Activated CD4-positive, alpha-beta T cell treated with anti-CD3 and anti-CD28 coated beads for 4 hours (primary cell): ENCODE measurements at regions not wholly inside any gene's neighbourhood (a gene's known extent, or its start where the extent isn't known, plus 50 kb on each side); places are given as distances from the start of the nearest gene placed in this dataset.

Source experiments
- DNase-seq, 2 donors: peaks; one replicate each; pipeline ENCODE4 v3.0.0-alpha.2; 2020

DNA sequence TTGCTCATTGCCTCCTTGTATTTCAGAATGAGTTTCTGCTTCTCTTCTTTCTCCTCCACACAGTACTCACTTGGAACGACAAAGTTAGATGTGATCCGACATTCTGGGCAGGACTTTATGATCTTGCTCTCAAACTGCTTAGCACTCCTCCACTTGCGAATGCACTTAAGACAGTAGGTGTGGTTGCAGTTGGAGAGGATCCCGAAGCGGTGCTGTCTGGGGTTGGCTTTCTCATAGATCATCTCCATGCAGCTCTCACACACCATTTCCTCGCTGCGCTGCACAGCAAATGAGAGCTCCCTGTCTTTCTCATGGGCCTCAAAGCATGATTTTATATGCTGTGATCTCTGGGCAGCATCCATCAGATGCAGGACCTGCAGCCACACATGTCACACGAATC lies 245.7 kb downstream of the C12orf50 start:
- DNase-seq, result no peak

DNA sequence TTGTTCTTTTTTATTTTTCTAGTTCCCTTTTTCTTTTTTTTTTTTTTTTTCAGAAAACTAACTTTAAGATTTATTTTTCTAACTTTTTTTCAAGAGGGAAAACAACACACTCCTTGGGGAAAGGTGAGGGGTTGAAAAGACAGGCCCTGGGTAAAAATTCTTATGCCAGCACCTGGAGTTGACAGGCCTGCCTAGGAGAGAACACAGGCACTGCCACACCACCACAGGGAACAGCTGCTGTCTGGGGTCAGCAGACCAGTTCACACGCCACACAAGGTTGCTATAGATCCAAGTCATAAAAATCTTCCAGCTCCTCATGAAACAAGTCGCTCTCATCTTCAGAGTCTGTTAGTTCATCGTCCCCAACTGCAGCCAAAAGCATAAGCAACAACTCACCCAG lies 246.4 kb downstream of the C12orf50 start:
- no peak for DNase-seq

DNA sequence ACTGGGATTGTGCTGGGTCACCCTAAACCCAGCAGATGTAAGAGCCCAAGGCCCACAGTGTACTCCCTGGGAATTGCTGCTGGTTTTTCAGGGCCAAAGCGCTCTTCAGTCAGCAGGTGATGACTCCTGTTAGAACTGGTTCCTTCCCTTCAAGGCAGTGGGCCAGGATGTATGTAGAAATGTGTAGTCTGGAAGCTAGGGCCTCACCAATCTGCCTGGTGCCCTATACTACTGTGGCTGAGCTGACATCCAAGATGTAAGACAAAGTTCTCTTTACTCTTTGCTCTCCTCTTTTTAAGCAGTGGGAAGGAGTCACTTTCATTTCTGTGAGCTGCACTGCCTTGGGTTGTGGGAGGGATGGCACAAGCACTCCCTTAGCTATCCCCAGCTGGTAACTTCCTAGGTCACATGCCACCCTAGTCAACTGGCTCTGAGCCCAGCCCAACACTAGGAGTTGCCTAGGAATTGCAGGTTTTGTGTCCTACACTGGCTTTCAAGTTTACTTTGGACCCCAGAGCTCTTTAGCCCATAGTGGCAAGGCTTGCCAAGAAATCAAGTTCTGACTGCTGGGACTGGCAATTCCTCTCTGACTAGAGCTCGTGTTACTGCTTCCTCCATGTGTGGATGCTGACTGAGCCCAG lies 249.2 kb downstream of the C12orf50 start:
- no peak for DNase-seq

DNA sequence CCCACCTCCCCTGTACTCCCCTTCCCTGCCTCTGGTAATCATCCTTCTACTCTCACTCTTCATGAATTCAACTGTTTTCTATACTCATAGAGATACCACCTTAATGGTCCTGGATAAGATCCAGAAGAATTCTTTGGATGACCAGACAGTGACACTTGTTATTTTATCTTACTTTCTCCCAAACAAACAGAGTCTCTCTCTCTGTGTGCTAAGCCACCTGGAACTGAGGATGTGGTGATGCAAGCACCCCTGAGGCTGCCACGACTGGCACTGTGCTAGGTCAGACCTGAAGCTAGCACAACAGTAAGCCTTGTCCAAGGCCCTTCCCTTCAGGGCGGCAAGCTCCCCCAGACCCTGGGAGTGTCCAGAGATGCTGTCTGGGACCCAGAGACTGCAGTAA lies 250.2 kb downstream of the C12orf50 start:
- DNase-seq, result no peak

DNA sequence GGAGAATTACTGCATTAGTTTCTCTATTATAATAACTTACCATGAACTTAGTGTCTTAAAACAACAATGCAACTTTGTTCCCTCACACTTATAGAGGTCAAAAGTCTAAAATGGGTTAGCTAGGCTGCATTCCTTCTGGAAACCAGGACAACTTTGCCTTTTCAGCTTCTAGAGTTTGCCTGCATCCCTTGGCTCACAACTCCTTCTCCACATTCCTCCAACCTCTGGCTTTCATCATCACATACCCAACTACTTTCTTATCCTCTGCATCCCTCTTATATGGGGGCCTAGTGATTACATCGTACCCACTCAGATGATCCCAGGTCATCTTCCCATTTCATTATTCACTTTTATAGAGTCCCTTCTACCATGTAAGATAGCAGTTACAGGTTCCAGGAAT lies 251.1 kb downstream of the C12orf50 start:
- DNase-seq, result no peak

DNA sequence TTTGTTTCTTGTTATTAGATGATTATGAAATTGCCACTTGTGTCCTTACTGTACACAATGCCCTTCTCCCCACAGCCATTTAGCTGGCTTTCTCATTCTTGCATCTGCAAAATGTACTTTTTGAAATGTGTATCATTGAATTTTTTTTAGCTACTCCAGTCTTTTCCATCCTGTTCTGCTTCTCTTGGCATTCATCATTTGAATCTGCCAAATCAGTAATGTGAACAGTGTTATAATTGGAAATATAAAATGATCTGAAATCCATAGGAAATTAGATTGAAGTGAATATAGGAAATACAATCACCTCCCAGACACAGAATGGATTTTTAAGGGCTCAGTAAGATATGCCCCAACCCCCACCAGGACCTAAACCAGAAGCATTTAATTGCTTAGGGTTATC lies 253.4 kb downstream of the C12orf50 start:
- no peak for DNase-seq

DNA sequence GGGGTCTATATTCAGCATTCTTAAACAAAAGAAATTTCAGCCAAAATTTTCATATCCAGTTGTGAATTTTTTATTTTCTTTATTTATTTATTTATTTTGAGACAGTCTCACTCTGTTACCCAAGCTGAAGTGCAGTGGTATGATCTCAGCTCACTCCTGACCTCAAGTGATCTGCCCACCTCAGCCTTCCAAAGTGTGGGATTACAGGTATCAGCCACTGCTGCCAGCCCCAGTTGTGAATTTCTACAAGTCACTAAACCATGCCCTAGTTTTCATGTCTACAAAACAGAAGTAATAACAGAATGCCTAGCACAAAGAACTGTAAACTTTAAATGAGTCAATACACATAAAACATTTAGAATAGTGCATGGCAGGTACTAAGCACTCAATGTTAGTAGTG lies 254.2 kb downstream of the C12orf50 start:
- DNase-seq, result no peak

DNA sequence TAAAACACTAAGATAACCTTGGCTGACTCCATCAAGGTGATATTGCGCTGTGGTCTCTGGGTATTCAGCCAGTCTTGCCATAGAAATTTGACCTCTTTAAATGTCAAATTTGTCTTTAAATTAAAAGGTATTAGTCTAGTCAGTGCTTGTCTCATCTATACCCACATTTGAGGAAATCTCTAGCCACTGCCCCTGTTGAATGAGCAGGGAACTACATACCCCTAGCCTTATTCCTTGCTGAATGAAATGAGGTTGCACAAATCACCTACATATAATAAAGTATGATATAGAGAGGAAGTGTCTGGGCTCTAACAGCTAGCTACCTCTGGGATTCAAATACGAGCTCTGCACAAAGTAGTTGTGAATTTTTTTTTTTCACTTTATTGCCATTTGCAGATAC lies 256.8 kb downstream of the C12orf50 start:
- DNase-seq, result no peak

DNA sequence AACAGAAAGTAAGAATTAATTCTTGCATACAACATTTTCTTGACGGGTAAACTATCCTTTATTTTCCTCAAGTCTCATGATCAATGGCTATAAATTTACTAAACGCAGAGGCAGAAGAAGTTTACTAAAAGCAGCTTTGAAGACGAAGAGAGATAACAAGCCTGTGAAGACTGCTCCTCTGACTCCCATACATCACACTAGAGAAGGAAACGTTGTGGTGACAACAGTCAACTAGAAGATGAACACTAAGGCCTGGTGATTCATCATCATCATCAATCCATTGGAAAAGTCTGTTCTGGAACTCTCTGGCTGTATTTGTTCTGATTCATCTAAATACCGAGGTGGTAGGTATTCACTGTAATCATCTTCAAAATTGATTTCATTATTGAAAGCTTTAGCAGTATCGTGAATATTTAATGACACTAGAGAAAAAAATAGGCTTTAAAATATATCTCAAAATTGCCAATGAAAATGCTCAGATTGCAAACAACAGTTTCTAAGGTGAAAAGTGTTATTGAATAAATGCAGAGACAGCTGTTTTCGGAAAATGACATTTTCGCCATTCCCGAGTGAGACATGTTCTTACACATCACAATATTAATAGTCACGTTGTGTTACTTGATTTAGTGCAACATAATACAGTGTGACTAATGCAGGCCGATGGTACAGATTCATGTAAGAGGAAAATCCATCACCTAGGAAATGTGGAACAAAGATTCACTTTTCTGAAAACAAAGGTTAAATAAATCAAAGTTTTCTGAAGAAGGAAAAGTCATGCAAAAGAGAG lies 260.5 kb downstream of the C12orf50 start:
- no peak for DNase-seq

DNA sequence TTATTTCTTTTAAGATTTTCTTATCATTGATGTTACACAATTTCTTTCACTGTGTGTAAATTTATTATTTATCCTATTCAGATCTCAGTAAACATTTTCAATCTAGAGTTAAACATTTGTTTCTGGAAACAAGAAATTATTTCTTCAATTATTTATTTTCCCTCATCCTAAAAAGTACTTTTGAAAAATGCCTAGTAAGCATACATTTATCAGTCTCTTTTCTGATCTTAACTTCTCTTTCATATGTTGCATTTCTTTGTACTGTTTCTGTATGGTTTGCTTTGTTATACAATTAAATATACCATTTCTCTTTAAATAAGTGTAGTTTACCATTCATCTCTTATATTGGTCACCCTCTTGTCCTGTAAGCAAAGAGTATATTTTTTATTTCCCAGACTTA lies 263.2 kb downstream of the C12orf50 start:
- DNase-seq, result no peak

DNA sequence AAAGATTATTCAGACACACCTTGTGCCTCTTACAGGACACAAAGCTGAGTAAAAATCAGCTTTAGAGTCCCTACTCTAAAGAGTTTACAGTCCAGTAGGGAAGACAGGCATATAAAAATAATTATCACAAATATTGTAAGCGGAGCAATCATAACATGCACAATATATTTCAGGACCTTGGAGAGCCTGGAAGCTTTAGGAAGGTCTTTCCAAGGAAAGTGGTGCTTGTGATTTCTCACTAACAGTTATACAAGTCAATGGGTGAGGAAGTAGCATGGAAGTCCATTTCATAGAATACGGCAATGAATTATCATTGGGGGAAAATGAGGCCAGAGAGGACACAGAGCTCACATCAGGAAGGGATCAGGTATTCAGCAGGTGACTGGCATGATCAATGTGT lies 268.3 kb downstream of the C12orf50 start:
- no peak for DNase-seq

DNA sequence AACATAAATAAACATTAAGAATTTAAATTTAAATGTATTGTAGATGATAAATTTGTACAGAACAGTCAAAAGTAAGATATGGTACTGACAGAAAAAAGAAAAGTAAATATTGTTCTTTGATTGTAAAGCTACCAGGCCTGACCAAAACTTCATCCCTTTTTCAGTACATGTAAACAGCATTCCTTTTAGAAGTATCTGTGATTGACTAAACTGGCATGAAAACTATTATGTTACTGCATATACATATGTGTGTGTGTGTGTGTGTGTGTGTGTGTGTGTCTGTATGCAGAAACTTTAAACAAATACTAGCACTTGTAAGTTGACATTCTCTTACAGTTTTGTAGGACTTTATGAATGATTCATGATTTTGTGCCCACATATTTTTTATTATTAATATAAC lies 270.9 kb downstream of the C12orf50 start:
- no peak for DNase-seq

DNA sequence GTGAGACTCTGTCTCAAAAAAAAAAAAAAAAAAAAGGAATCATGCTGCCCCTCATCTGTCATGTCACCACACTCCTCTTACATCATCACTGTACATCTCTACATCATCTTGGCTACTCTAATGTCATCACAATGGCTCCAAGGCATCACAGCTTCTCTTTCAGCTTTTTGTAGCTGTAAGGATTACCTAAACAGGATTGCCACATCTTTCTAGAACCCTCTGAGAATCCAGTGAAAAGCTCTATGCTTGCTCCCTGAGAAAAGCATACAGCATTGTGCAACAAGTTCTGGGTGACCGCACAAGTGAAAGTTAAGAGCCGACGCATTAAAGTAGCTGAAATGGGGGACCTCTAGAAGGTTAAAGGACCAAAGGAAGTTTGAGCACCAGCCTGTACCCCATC lies 272.5 kb downstream of the C12orf50 start:
- no peak for DNase-seq

DNA sequence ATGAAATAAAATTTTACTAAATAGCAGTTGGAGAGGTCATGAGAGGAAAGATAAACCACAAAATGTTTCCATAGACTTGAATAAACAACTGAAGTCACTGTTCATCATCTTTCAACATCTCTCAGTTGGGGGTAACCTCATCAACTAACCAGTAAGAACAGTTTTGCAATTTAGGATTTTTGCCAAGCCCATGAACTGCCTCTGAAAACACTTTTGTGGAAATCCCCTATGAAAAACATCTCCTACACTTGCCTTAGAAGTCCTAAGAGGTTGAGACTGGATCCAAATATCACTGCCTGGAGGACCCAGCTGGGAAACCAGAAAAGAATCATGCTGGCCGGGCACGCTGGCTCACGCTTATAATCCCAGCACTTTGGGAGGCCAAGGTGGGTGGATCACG lies 273.1 kb downstream of the C12orf50 start:
- no peak for DNase-seq

DNA sequence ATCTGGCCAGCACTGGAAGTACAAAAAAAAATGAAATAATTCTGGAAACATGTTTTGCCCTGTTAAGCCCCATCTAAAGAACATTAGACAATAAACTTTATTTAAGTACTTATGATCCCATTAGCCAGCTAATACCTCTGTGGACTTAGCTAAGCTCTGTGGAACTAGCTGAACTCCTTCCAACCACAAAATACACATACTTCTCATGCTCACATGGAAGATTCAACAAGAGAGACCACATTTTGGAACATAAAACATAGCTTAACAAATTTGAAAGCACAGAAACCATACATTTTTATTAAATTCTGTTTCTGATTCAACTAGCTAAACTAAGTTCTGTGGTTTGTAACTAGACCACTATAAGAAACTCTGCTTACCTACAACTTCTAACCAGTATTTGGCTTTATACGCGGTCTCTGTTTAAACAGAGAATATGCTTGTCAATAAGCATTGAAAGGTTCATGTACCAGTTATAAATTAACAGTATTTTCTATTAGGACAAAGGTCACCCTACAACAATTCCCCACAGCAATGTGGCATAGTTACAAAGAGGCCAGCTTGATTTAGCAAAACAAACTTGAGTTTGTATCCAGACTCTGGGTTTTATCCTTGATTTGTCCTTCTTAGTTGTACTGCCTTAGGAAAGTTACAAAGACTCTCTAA lies 300.1 kb downstream of the C12orf50 start:
- DNase-seq, result no peak

DNA sequence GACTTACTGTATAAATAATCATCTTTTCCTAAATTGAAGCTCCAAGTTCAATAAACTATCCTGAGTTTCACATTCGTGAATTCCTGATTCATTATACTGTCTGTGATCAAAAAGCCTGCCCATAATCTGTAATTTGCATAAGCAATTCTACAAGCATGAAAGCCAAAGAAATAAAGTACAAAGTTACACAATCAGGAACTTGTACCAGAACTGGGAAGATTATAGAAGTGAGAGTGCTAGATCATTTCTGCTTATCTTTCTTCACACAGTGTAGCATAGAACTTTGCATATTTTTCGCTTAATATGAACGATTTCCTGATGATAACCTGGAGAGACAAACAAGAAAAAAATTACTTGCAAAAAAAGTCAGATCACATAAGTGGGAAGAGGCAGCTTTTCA lies 308.2 kb downstream of the C12orf50 start:
- no peak for DNase-seq

DNA sequence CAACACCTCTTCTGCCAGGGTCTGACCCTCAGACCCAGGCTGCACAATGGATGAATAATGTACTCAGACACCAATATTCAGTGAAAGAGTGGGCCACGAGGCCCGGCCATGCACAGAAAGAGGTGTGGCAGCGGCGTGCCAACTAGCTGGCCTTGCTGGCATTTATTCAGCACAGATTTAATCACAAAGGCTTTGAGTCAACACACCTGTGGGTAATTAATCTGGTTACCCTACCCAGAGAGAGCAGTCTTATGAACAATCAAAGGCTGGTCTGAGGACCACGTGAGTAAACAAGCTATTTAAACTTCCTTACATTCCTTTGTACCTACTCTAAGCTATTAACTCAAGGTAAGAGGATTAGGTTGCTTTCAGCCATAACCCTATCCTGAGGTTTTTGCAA lies 324.8 kb downstream of the C12orf50 start:
- no peak for DNase-seq

DNA sequence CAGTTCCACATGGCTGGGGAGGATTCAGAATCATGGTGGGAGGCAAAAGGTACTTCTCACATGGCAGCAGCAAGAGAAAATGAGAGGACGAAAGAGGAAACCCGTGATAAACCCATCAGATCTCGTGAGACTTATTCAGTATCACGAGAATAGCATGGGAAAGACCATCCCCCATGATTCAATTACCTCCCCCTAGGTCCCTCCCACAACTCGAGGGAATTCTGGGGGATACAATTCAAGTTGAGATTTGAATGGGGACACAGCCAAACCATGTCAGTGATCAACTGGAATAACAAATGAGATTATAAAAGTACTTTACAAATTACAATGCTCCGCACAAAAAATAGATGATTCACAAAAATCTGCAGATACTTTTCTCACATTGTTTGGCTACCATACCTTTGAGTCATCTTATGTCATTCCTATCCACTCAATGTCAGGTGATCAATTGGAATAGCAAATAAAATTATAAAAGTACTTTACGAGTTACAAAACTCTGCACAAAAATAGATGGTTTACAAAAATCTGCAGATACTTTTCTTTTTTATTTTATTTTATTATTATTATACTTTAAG lies 338.9 kb downstream of the C12orf50 start:
- no peak for DNase-seq

DNA sequence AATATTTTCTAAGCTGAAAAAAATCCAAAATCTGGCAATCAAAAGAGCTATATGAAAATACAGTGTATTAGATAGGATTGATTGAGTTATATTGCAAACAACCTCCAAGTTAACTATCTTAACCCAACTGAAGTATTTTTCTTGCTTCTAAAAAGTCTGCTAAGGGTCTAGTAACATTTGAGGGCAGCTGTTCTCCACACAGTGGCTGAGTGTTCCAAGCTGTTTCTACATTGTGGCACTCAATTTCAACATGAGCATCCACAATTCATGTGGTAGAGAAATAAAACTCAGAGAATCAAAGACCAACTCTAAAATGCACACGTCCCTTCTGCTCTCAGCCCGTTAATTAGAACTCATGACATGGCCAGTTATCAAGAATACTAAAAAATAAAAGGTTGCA lies 340.0 kb downstream of the C12orf50 start:
- no peak for DNase-seq

DNA sequence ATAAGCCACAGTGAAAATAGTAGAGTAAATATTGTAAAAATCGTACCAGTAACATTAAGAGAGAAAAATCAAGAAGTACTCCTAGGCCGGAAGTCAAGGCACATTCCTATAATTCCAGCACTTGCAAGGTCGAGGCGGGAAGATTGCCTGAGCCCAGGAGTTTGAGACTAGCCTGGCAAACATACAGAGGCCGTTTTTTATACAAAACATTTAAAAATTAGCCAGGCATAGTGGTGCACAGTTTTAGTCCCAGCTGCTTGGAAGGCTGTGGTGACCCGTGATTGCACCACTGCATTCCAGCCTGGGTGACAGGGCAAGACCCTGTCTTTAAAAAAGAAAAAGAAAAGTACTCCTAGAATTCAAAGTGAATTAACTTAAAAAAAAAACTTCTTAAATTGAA lies 341.8 kb downstream of the C12orf50 start:
- DNase-seq, result no peak

DNA sequence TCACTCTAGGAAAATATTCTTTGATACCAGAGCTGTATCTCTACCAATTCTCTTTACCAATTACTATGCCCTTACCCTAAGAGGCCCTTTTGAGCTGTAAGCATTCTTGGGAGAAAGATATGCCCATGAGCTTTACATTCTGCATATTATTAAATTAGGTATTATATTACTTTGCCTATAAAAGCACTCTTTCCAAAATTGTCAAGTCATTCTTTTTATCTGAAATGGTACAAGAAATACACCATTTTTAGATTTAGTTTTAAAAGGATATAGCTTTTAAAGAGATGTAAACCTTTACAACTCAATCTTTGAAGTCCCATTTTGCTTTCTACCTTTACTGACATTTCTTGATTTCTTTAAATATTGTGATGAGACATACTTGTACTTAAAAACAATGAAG lies 343.5 kb downstream of the C12orf50 start:
- no peak for DNase-seq

DNA sequence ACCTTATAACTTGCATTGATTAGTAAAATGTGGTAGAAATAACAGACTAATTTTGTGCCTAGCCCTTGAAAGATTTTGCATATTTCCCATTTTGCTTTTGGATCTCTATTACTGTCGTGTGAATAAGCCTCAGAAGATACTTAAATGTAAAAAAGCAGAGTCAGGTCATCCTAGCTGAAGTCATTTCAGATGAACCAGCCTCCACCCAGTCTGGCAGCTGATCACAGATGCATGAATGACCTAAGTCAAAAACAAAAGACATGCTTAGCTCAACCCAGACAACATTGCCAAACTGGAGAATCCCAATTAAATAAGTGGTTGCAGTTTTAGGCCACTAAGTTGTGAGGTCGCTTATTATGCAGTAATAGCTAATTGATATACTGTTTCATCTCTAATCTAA lies 349.9 kb downstream of the C12orf50 start:
- DNase-seq, result no peak

DNA sequence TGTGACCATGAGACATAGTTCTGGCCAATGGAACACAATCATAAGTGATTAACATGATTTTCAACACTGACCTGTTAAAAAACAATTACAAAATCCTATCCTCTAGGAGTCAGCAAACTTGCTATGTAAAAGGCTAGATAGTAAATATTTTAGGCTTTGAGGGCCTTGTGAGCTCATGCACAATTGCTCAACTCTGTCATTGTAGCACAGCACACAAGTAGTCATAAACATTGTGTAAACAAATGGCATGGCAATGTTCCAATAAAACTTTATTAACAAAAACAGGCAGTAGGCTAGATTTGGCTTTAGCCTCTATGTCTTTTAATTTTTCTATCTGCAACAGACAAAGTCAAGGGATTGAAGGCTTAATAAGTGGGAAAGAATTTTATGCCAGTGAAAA lies 350.7 kb downstream of the C12orf50 start:
- no peak for DNase-seq

DNA sequence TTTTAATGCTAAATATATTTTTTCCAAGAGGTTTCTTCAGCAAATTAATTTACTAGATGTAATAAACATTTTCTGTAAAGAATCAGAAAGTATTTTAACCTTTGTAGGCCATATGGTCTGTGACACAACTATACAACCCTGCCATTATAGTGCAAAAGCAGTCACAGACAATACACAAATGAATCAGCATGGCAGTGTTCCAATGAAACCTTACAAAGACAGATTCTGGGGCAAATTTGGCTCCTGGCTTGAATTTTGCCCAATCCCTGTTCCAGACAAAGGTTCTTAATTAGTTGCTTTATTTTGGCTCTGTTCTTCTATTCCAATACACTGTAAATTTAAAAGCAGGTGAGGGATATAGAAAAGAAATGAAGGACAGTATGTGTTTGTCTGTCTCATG lies 352.5 kb downstream of the C12orf50 start:
- no peak for DNase-seq
